HG03025 (cell line): ENCODE measurements at regions not wholly inside any gene's neighbourhood (a gene's known extent, or its start where the extent isn't known, plus 50 kb on each side); places are given as distances from the start of the nearest gene placed in this dataset.
"Not testable (repeated sequence)": the region's sequence is repeated elsewhere in the genome, so short reads cannot be mapped to it uniquely, and the experiment has no call there.

Source experiments
- ATAC-seq: cut with Tn5 transposase; IDR thresholded peaks from one replicate; pipeline ENCODE4 v1.9.1; 2021; ENCODE audit warnings: mild to moderate bottlenecking, moderate library complexity; ENCODE audit not compliant: unreplicated experiment, low FRiP score

GRCh38 chr3:73120710-73121109, 59.3 kb downstream of the EBLN2 start:
- no peak for ATAC-seq

GRCh38 chr3:73121669-73122331, 60.3 kb downstream of the EBLN2 start:
- ATAC-seq, result no peak

- no peak for ATAC-seq
Measured at GRCh38 chr3:73134034-73134433, 72.6 kb downstream of the EBLN2 start.

DNA sequence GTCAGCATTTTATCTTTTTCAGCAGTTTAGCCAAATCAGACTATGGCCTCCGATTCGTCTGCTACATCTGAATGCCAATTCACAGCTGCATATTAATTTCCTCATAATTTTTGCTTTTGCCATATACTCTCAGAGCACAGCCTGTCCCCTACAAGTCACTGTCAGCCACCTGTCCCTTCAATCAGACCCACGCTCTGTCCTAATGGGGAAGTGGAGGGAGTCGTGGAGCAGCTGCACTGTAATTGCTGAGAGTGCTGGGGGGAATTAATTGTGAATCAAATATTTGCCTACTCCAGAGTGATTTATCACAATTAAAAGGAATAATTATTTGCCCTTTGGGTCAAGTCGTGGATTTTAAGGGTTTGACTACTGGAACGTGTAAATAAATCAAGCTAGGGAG, 75.5 kb downstream of the EBLN2 start:
- no peak for ATAC-seq

DNA sequence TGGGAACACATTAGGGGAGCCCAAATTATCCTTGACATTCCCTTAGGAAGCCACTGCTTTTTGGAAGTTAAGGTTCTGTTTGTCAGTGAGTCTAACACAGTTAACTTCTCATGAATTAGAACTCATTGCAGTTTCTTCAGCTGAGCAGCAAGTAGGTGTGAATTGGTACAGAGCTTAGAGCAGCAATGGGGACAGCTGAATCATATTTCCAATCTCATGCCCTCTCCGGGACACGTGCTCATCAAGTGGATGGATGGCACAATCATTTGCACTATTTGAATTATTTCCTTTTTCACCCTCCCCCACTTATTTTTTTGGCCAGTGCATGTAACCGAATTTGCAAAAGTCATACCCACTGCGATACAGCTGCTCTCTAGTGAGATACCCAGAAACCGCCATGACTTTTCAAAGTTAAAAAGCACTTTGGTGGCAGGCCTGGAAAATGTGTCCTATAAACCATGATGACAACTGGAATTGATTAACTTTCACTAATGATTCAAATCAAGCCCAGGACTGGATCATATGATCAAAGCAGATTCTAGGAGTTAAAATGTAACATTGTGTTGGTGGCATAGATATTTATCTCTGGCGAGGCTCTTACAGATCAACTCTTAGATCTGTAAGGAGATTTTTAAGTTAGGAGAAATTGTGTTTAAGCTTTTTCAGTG, 76.4 kb downstream of the EBLN2 start:
- ATAC-seq, result no peak

DNA sequence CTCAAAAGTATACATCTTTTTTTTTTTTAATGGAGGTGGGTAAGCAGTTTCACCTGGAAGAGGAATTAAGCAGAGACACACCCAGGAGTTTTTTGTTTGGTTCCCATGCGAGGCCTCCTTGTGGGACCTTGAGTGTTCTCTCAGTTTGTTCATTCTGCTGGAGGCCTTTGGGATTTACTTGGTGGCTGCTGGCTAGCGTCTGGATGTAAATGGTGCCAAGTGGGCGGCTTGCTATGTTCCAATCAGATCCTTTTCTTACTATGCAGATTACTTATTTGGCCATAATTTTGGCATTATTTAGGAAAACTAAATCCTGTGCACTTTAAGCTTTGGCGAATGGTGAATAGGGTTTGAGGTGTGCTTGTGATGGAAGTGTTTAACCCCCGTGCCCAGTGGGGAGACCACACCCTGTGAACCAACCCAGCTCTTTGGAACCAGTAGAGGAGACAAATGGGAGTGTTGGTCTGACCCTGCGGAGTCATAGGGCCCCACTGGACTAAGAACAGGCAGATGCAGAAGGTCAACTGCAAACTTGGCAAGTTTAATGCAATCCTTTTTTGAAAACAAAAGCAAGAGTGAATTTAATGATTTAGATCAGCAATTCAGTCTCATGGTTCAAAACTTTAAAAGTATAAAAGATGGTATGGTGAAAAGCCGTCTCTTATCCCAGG, 79.4 kb downstream of the EBLN2 start:
- no peak for ATAC-seq

DNA sequence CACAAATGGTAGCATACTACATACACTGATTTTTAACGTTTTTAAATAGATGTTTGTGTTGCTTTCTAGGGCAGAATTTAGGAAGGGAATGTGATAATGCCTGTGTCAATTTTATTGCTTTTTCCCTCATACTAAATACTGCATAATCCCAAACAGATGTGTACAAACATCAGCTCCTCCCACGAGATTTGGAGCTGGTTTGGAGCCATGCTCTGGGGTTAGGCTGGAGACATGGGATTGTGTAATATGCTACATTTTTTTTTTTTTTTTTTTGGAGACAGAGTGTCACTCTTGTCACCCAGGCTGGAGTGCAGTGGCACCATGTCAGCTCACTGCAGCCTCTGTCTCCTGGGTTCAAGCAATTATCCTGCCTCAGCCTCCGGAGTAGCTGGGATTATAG, 80.1 kb downstream of the EBLN2 start:
- ATAC-seq, result no peak

GRCh38 chr3:73143401-73143800, 81.9 kb downstream of the EBLN2 start:
- ATAC-seq, result no peak

- ATAC-seq, result no peak
Measured at GRCh38 chr3:73143821-73144237, 82.4 kb downstream of the EBLN2 start.

GRCh38 chr3:73144276-73144675, 82.8 kb downstream of the EBLN2 start:
- no peak for ATAC-seq

GRCh38 chr3:73144828-73145227, 83.4 kb downstream of the EBLN2 start:
- ATAC-seq, result no peak

- not testable (repeated sequence) for ATAC-seq
Measured at GRCh38 chr3:73147479-73147878, 86.0 kb downstream of the EBLN2 start.

- no peak for ATAC-seq
Measured at GRCh38 chr3:73148206-73148605, 86.7 kb downstream of the EBLN2 start.

DNA sequence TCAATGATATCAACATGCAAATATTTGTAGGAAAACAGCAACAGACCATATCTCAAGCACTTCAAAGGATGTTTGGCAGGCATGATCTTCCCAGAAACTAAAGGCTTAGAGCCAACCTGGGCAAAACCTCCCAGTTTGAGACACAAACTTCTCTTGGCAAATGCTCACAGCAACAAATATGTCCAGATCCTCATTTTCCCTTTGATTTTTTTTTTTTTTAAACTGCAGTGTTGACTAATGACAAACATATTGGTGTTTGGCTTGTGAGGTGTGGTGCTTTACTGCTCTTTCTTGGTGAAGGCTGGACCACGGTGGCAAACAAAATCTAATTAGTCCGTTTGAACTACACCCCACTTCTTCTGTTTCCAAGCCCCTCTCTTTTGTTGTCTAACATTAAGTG, 87.2 kb downstream of the EBLN2 start:
- ATAC-seq, result no peak

- no peak for ATAC-seq
Measured at GRCh38 chr3:73150369-73151130, 89.1 kb downstream of the EBLN2 start.

DNA sequence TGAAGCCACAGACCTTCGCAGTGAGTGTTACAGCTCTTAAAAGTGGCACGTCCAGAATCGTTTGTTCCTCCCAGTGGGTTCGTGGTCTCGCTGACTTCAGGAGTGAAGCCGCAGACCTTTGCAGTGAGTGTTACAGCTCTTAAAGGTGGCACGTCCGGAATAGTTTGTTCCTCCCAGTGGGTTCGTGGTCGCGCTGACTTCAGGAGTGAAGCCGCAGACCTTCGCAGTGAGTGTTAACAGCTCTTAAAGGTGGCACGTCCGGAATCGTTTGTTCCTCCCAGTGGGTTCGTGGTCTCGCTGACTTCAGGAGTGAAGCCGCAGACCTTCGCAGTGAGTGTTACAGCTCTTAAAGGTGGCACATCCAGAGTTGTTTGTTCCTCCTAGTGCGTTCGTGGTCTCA, 91.1 kb downstream of the EBLN2 start:
- ATAC-seq, result not testable (repeated sequence)

DNA sequence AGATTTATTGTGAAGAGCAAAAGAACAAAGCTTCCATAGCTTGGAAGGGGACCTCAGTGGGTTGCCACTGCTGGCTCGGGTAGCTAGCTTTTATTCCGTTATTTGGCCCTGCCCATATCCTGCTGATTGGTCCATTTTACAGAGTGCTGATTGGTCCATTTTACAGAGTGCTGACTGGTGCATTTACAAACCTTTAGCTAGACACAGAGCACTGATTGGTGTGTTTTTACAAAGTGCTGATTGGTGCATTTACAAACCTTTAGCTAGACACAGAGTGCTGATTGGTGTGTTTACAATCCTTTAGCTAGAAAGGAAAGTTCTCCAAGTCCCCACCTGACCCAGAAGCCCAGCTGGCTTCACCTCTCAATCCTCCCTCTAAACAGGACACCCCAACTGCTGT, 91.6 kb downstream of the EBLN2 start:
- ATAC-seq, result not testable (repeated sequence)

DNA sequence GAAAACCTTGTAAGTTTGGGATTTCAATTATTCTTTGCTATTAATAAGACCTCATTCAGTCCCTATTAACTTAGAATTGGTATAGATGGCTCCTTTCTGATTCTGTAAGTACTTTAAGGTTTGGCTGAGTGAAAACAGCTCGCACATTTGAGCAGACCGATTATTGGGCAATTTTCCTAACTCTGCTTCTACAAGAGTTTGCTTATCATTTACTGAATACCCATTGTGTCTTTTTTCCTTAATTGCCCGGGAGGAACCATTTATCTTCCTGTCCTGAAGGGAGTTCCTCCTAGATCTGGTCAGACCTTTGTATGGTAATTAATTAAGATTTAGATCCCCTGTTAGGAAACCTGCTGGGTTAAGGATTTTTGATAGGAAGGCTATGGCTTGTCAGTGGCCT, 92.8 kb downstream of the EBLN2 start:
- not testable (repeated sequence) for ATAC-seq

DNA sequence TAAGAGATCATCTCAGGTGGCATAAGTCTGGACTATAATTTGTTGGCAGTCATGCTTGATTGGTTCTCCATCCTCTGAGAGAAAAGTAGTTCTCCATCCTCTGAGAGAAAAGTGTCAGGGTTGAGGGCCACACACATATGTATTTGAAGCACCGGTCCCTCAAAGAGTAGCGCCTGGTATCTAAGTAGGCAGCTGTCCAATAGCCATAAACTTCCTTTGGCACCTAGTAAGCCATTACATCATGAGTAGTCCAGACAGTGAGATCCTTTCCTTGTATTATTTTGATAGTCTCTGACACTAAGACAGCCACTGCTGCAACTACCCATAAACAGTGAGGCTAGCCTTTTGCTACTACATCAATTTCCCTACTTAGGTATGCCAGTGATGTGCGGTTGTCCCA, 94.0 kb downstream of the EBLN2 start:
- ATAC-seq, result not testable (repeated sequence)

DNA sequence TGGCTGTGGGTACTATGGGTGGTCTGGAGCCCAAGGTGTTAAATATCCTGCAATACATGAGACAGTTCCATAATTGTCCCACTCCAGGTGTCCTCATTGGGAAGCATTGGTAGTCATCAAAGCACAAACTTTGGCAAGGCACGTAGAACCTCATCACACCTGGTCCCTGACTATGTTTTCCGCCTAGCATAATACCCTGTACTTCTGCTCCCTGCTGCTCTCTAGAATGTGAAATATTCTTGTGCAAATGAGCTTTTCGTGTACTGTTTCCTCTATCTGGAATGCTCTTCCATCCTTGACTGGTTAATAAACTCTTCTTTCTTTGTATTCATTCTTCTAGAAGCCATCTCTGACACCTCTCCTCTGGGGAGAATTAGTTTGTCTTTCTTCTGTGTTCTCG, 103.2 kb downstream of the EBLN2 start:
- ATAC-seq, result no peak

DNA sequence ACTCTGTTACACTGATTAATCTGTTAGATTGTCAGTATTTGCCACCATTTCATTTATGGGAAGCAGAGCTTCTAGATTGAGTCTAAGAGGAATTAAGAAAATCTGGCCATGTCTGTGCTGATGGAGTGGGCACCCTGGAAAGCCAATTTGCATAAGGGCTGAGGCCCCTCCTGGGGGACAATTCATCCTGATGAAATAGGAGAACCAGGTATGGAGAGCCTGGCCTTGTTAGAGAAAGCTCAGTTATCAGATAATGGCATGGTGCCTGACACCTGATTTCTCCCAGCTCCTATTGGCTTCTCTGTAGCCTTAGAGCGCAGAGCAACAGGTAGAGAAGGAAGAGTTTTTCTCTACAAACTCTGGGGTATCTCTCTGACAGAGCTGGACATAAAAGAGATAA, 114.2 kb downstream of the EBLN2 start:
- no peak for ATAC-seq
